WERI-Rb-1 (cell line): ENCODE measurements at regions not wholly inside any gene's neighbourhood (a gene's known extent, or its start where the extent isn't known, plus 50 kb on each side); places are given as distances from the start of the nearest gene placed in this dataset.

Source experiments
- DNase-seq: peaks from one replicate; pipeline ENCODE4 v3.0.0-alpha.2; 2020
- H3K27ac ChIP-seq: fragments of 250-450 bp; sonication (Bioruptor Pico); 2 replicates; pipeline ENCODE4 v1.5.1; 2020; ENCODE audit warnings: mild to moderate bottlenecking, moderate library complexity
- H3K27me3 ChIP-seq: fragments of 250-450 bp; sonication (Bioruptor Pico); 2 replicates; pipeline ENCODE4 v1.5.1; 2021; ENCODE audit warnings: mild to moderate bottlenecking, low read depth, moderate library complexity; ENCODE audit not compliant: insufficient read depth, severe bottlenecking
- H3K36me3 ChIP-seq: fragments of 250-450 bp; sonication (Bioruptor Pico); 2 replicates; pipeline ENCODE4 v1.5.1; 2020; ENCODE audit warnings: mild to moderate bottlenecking, moderate library complexity
- H3K4me3 ChIP-seq: 2 replicates; pipeline ENCODE4 v1.5.1; 2011; ENCODE audit warnings: low read depth, mild to moderate bottlenecking, control low read depth, low read length
- H3K9me3 ChIP-seq: fragments of 250-450 bp; sonication (Bioruptor Pico); 2 replicates; pipeline ENCODE4 v1.5.1; 2021; ENCODE audit warnings: mild to moderate bottlenecking, moderate library complexity; ENCODE audit not compliant: severe bottlenecking
- TF ChIP-seq, protein P1 (sequence below): IDR thresholded peaks from 2 replicates; pipeline ENCODE4 v1.5.1; 2011; ENCODE audit warnings: low read depth, mild to moderate bottlenecking, control low read depth, inconsistent platforms, low read length

DNA sequence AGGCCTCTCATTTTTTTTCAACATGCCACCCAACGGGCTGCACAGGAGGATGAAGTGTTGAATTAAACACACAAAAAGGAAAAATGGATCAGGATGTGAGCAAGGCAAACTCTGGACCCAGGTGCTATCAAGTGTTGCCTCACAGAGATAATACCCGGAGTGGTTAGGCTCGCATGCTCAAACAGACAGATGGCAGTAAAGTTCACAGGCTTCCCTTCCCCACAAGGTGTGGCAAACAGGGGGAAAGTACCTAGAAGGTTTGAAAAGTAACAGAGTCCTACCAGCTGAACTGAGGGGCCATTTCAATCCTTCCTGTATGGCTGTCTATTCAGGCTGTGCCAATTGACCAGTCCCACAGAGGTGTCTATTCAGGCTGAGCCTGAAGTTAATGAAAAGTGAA is 123.9 kb upstream of the GC start:
- Histone ChIP-seq H3K27me3 (no peaks in the 10 kb centered on the region), H3K27ac (no peak overlapping the region), H3K9me3 (no peaks in the 10 kb centered on the region), H3K4me3 (no peak overlapping the region), H3K36me3 (no peaks in the 10 kb centered on the region)
- no peak for DNase-seq
- TF ChIP-seq, protein P1, sequence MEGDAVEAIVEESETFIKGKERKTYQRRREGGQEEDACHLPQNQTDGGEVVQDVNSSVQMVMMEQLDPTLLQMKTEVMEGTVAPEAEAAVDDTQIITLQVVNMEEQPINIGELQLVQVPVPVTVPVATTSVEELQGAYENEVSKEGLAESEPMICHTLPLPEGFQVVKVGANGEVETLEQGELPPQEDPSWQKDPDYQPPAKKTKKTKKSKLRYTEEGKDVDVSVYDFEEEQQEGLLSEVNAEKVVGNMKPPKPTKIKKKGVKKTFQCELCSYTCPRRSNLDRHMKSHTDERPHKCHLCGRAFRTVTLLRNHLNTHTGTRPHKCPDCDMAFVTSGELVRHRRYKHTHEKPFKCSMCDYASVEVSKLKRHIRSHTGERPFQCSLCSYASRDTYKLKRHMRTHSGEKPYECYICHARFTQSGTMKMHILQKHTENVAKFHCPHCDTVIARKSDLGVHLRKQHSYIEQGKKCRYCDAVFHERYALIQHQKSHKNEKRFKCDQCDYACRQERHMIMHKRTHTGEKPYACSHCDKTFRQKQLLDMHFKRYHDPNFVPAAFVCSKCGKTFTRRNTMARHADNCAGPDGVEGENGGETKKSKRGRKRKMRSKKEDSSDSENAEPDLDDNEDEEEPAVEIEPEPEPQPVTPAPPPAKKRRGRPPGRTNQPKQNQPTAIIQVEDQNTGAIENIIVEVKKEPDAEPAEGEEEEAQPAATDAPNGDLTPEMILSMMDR = no peak

DNA sequence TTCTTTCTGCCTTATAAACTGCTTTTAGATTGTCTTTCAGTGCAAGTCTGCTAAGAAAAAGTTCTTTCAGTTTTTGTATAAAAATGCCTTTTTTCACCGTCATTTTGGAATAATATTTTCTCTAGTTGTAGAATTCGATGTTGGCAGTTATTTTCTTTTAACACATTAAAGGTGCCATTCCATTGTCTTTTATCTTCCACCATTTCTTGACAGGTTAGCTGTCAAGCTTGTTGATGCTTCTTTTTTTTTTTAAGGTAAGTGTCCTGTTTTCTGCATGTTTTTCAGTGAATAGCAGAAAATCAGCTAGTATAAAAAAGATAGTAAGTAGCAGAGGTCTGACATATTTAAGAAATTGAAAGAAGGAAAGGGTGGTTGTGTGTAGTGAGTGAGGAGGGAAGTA is 118.5 kb upstream of the NPFFR2 start:
- Histone ChIP-seq H3K9me3 (no peaks in the 10 kb centered on the region), H3K27ac (no peak overlapping the region), H3K4me3 (no peak overlapping the region), H3K27me3 (no peaks in the 10 kb centered on the region), H3K36me3 (no peaks in the 10 kb centered on the region)
- no peak for DNase-seq
- TF ChIP-seq, protein P1 = no peak

DNA sequence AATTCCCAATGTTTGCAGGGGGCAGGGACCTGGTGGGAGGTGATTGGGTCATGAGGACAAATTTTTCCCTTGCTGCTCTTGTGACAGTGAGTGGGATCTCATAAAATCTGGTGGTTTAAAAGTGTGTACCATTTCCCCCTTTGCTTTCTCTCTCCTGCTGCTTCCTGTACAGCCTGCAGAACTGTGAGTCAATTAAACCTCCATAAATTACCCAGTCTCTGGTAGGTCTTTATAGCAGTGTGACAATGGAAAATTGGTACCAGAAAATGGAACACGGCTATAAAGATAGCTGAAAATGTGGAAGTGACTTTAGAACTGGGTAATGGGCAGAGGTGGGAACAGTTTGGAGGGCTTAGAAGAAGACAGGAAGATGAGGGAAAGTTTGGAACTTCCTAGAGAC is 108.7 kb upstream of the NPFFR2 start:
- no peaks in the 10 kb centered on the region for H3K36me3 ChIP-seq
- H3K4me3 ChIP-seq = no peak overlapping the region
- H3K9me3 ChIP-seq = no peaks in the 10 kb centered on the region
- no peak for DNase-seq
- TF ChIP-seq, protein P1 = no peak
- no peaks in the 10 kb centered on the region for H3K27me3 ChIP-seq
- H3K27ac ChIP-seq = no peak overlapping the region

DNA sequence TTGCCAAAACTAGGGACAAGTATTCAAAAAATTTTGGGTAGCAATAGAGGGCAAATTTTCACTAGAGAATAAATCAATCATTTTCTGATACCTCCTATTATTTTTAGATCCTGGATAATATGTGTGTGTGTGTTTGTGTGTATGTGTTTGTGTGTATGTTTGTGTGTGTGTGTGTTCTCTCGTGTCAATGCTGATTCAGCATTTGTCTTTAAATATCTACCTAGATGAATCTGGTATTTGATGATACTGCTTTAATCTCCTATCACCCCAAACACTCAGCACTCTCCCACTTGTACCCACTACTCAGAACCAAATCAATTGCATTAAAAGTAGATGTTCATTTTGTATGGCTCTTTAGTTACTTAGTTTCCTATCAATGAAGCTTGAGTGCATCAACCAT is 101.3 kb upstream of the NPFFR2 start:
- no peaks in the 10 kb centered on the region for H3K27me3 ChIP-seq
- no peaks in the 10 kb centered on the region for H3K9me3 ChIP-seq
- DNase-seq = no peak
- TF ChIP-seq, protein P1 = no peak
- no peak overlapping the region for H3K4me3 ChIP-seq
- H3K27ac ChIP-seq = no peak overlapping the region
- H3K36me3 ChIP-seq = no peaks in the 10 kb centered on the region

DNA sequence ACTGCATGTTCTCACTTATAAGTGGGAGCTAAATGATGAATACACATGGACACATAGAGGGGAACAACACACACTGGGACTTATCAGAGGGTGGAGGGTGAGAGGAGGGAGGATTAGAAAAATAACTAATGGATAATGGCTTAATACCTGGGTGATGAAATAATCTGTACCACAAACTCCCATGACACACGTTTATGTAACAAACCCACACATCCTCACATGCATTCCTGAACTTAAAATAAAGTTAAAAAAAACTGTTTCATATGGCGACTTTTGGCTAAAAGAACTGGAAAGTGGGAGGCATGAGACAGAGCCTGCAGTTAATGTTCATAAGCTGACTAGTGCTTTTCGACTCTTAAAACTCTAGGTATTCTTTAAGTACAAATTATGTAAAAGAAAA is 98.9 kb upstream of the NPFFR2 start:
- no peaks in the 10 kb centered on the region for H3K36me3 ChIP-seq
- H3K9me3 ChIP-seq = no peaks in the 10 kb centered on the region
- no peak overlapping the region for H3K4me3 ChIP-seq
- H3K27ac ChIP-seq = no peak overlapping the region
- TF ChIP-seq, protein P1 = no peak
- no peak for DNase-seq
- H3K27me3 ChIP-seq = no peaks in the 10 kb centered on the region

DNA sequence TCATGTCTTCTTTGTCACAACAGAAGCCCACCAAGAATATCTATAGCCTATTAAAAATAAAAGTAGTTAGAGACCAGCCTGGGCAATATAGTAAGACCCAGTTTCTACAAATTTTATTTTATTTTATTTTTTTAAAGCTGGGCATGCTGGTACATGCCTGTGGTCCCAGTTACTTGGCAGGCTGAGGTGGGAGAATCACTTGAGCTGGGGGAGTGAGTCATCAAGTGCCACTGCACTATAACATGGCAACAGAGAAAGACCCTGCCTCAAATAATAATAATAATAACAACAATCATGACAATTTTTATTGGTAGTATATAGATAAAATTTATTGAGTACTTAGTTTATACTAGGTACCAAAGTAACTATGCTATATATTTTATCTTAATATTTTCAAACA is 93.0 kb upstream of the NPFFR2 start:
- no peaks in the 10 kb centered on the region for H3K9me3 ChIP-seq
- no peak overlapping the region for H3K27ac ChIP-seq
- TF ChIP-seq, protein P1 = no peak
- no peaks in the 10 kb centered on the region for H3K36me3 ChIP-seq
- H3K4me3 ChIP-seq = no peak overlapping the region
- no peaks in the 10 kb centered on the region for H3K27me3 ChIP-seq
- DNase-seq = no peak
